HUDEP-2 (cell line): ENCODE measurements at regions not wholly inside any gene's neighbourhood (a gene's known extent, or its start where the extent isn't known, plus 50 kb on each side); places are given as distances from the start of the nearest gene placed in this dataset.

Experiments
- DNase-seq, 76 experiments: peaks; one replicate each; lab custom pipeline; 2025; ENCODE audit not compliant: unreplicated experiment in 76 of 76; lab: John Stamatoyannopoulos, UW

DNA sequence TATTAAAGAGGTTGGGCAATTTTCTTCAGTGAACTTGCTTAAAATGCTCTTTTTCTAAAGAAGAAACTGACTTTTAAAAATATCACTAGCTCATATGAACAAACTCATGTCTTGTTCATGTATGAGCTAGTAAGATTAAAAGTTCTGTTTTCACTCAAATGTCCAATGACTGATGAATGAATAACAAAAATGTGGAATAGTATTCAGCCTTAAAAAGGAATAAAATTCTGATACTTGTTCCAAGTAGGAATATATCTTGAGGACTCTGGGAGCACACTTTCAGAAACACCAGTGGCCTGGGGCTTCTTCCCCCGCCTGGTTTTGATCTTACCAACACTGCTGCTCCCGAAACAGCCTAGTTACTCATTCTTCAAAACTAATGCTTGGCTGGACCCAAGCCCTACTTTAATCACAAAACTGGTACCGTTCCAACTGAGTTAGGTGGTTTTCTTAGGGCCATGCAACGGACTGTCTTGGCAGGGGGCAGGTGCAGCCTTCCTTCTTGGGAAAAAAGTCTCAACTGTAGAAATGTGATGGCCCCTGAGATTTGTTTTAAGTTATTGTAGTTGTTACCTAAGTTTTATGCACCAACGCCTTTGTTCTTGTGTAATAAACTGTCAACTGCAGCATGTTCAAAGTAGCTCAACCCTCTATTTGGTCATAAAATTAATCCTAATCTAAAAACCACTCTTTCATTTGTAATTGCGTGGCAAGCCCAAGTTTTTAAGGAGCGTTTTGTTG lies 116.0 kb downstream of the ETS2 start:
- DNase-seq: no peak

DNA sequence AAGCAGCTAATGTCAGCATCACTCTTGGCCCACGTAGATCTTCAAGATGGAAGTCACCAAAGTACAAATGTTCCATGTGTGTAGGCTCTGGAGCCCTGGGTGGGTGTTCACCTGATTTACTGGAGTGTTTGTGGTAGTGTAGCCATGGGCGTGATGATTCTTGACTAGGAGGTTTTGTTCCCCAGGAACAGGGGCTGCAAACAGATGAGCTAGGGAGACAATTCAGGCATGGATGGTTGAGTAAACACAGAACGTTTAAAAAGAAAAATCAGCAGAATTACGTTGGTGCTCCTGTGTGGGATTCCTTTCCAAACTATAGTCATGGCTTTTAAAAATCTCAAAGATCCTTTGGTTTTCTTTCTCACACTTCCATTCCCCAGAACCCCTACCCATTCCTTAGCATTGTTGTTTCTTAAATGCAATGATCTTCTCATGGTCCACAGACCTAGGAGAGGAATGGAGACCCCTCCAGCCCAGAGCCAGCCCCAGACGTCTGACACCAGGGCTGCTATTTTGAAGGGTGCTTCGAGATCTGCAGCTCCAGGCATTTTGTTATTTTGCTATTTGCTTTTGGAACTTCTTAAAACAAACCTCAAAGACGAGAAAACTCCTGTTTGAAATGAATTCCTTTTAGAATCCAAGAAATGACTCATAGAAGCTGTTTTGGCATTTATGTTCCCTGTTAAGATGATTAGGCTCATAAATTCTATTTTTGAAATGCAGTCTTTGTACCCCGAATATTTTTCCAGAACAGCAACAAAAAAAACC lies 115.1 kb downstream of the ETS2 start:
- no peak for DNase-seq

GRCh38 chr21:38918607-38919346 lies 113.0 kb downstream of the ETS2 start:
- DNase-seq: no peak

DNA sequence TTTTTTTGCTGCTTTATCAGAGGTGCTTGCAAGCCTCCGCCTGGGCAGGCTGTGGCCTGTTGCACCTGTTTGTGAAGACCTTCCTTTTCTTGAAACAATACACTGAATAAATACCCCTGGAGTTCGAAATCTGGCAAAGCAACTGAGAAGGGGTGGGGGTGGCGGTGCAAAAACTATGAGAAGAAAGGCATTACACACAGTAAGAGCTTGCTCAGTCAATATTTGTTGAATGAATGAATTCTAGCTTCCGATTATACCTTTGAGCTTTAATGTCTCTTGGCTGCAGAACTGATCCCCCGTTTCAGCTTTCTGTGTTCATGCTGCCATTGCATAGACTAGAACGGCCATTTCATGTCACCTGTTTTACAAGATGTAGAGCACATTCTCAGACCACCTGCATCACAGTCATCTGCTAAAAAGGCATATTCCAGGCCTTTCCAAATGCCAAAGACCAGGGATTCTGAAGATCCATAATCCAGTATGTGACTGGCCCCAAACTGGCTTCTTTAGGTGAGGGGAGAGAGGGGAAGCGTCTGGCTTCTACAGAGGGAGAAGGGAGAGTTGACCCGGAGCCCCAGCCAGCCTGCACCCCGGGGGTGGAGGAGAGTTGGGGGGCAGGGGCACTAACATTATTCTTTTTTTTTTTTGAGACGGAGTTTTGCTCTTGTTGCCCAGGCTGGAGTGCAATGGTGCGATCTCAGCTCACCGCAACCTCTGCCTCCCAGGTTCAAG lies 111.5 kb downstream of the ETS2 start:
- DNase-seq: no peak

DNA sequence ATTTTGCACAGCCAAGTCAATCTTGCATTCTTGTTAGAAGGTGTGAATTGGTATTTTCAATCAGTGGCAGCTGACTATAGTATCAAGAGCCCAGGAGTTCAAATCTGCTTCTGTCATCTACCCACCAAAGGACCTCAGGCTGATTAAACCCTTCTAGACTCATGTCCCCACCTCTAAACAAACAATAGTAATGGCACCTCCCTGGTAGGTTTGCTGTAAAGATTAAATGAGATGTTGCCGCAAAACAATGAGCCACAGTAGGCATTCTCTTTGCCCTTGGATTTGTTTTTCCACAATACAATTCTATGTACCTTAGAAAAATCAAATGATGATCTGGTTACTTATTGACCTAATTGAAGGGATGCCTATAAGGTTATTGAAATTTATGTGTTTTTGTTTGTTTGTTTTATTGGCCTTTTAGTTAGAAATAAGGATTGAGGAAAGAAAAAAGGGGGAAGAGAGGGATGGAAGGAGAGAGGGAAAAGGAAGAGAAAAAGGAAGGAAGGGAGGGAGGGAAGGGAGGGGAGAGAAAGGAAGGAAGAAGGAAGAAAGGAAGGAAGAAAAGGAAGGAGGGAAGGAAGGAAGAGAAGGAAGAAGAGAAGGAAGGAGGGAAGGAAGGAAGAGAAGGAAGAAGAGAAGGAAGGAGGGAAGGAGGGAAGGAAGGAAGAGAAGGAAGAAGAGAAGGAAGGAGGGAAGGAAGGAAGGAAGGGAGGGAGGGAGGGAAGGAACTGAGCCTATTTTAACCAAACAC lies 110.7 kb downstream of the ETS2 start:
- DNase-seq: no peak

DNA sequence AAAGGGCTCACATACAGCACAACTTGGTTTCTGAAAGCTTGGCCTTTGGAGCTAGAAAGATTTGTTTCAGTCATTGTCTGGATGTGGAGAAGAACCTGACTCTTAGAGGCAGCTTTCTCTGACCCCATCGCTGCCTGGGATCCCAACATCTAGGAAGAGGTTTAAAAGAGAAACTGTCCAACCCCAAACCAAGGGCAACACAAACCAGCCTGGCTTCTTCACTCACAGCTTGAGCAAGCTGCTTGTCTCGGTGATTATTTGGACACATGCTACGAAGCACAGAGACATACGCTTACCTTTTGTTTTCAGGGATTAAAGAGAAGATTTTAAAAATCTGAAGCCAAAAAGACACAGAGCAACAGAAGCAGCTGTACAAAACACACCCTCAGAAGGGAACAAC lies 109.8 kb downstream of the ETS2 start:
- DNase-seq: no peak

GRCh38 chr21:38914528-38915293 lies 109.0 kb downstream of the ETS2 start:
- DNase-seq: peak in 1 of 76 experiments; percentile 13

- DNase-seq: no peak
Measured at GRCh38 chr21:38913893-38914527, 108.3 kb downstream of the ETS2 start.

DNA sequence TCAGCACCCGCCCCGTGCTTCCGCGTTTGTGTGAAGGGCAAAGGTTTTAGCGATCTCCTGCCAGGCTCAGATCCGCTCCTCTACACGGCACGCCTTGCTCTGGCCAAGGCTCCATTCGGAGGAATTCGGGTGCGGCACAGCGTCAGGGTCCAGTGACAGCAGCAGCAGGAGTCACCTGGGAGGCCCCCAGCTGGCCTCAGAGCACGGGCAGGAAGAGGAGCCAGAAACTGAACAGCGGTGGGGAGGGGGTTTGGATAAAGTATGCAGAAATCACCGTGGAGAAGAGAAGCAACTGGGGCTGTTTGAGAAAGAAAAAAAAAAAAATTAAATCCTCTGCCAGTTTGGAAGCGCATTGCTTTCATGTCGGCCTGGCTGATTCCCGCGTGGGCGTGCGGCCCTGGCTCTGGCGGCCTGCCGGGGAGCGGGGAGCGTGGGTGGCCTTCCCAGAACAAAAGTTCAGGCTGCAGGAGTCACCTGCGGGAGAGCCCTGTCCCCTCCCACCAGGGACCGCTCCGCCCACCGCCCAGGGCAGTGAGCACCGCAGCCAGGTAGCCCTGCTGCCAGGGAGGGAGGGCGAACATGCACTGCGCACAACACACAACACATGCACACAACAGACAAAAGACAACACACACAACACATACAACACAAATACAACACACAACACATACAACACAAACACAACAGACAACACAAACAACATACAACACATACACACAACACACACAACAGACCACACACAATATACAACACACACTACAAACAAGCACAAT lies 107.6 kb downstream of the ETS2 start:
- DNase-seq: peak in 27 of 76 experiments; percentile 11 to 72 (median 37)

GRCh38 chr21:38912789-38913119 lies 107.0 kb downstream of the ETS2 start:
- DNase-seq: no peak

DNA sequence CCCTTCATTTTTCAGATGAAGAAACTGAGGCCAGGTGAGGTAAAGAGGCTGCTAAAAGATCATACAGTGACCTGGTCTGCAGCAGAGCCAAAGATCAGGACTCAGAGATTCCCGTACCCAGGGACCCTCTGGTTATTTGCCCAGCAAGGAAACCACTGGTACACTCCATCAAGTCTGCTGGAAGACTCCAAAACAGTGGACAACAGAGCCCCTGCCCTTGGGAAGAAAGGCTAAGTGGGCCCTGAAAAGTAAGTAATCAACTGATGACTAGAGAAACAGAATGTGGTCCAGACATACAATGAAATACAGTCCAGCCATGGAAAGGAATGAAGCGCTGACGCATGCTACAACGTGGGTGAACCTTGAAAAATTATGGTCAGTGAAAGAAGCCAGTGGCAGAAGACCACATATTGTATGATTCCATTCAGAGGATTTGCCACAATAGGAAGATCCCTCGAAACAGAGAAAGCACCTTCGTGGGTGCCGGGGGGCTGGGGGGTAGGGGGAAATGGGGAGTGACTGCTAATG lies 106.4 kb downstream of the ETS2 start:
- DNase-seq: no peak

DNA sequence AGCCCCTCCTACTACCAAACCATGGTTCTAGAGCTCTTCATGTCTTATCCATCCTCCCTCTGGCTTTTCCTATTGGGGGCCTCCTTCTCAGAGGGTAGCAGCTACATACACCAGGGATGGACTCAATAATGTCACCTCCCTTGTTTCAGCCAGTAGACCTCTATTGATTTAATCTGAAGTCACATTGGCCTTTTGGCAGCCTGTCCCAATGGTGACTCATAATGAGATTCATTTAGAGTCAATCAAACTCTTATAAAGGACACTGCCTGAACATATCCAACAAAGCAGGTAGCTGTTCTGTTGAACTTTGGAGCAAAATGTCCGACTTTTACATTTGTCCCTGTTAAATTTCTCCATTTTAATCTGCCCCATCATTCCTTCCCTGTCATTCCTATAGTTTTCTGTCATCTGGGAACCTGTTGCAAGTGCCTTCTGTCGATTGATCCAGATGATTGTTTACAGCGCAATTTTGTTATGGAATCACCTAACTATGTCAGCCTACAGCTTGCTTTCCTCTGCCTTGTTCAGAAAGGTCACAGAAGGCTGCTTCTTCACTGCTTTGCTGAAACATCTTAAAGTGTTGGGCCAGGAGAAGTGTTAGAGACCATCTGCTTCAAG lies 105.9 kb downstream of the ETS2 start:
- DNase-seq: peak in 18 of 76 experiments; percentile 7 to 42 (median 22)

- DNase-seq: peak in 32 of 76 experiments; percentile 12 to 58 (median 28)
Measured at GRCh38 chr21:38910390-38911067, 104.8 kb downstream of the ETS2 start.

- DNase-seq: no peak
Measured at GRCh38 chr21:38909929-38910328, 104.2 kb downstream of the ETS2 start.

DNA sequence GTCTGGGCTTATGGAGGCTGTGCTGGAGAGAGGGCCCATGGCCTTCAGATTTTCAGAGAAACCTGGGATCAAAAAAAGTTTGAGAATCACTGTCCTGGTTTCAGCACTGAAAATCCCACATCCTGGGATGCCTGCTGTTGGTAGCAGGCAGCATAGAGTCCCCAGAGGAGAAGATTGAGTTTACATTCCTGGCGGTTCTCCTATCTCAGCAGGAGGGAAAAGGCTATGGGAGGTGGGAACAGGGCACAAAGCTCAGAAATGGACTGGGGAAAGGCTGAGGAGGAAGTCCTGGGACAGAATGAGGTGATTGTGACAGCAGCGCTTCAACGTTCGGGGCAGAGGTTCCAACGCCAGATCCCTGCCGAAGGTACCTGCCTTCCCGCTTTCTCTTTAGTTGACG lies 103.4 kb downstream of the ETS2 start:
- no peak for DNase-seq

GRCh38 chr21:38908537-38908936 lies 102.8 kb downstream of the ETS2 start:
- DNase-seq: no peak

DNA sequence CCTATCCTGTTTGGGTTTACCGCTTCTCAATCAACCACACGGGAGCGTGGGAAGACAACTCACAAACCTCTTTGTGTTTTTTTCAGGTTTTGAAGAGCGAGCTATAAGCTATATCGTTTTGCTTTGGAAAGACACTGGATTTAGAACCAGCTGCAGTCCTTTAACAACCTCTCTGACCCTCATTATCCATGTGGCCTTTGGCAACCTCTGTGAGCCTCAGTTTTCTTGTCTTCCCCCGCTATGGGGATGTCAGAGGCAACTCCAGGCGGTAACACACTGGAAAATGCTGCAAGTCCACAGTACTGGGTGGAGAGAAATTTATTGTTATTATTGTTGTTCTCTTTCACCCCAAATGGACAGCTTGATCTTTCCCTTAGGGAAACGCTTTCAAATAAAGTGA lies 100.0 kb downstream of the ETS2 start:
- no peak for DNase-seq
